ENCODE measurements at regions not wholly inside any gene's neighbourhood (a gene's known extent, or its start where the extent isn't known, plus 50 kb on each side); places are given as distances from the start of the nearest gene placed in this dataset.

- Histone ChIP-seq H3K27ac (no peak overlapping the region), H3K9me3 (peaks cover 0 to 3% (median 0%) of the 10 kb centered on the region in 4 donors), H3K4me1 (no peaks in the 10 kb centered on the region), H3K36me3 (no peaks in the 10 kb centered on the region), H3K4me3 (no peak overlapping the region), H3K27me3 (no peaks in the 10 kb centered on the region)
- ATAC-seq (no peak), DNase-seq (no peak)
- 62% methylated on average over 6 of the region's 6 CpGs for WGBS (ENCODE audit: insufficient coverage, low coverage, low lambda C conversion rate, missing lambda C conversion rate)
- TF ChIP-seq CTCF (IDR thresholded peaks at IDR 0.05) (no peak), POLR2A (IDR thresholded peaks at IDR 0.05) (no peak)
- intact Hi-C loops (cut with DNase I) = no loop called here
These were observed 122.5 kb downstream of the PCDH7 start for GRCh38 chr4:30842689-30843088.

- Histone ChIP-seq H3K27ac (no peak overlapping the region), H3K36me3 (no peaks in the 10 kb centered on the region), H3K4me3 (no peak overlapping the region), H3K4me1 (no peaks in the 10 kb centered on the region), H3K27me3 (no peaks in the 10 kb centered on the region), H3K9me3 (peaks cover 0 to 3% (median 0%) of the 10 kb centered on the region in 4 donors)
- TF ChIP-seq CTCF (IDR thresholded peaks at IDR 0.05) = no peak
- TF ChIP-seq POLR2A (IDR thresholded peaks at IDR 0.05) = no peak
- DNase-seq (no peak), ATAC-seq (no peak)
- WGBS (ENCODE audit: insufficient coverage, low coverage, low lambda C conversion rate, missing lambda C conversion rate) = 53% methylated on average over 3 of the region's 3 CpGs
- intact Hi-C loops (cut with DNase I) = no loop called here
These were observed 124.9 kb downstream of the PCDH7 start for GRCh38 chr4:30844861-30845582.

- H3K9me3 ChIP-seq = no peaks in the 10 kb centered on the region
- WGBS (ENCODE audit: insufficient coverage, low coverage, low lambda C conversion rate, missing lambda C conversion rate) = 21% methylated on average over 1 of the region's 1 CpG
- H3K27ac ChIP-seq = no peak overlapping the region
- intact Hi-C loops (cut with DNase I) = no loop called here
- no peaks in the 10 kb centered on the region for H3K27me3 ChIP-seq
- TF ChIP-seq CTCF (IDR thresholded peaks at IDR 0.05) (no peak), POLR2A (IDR thresholded peaks at IDR 0.05) (no peak)
- H3K4me1 ChIP-seq = no peaks in the 10 kb centered on the region
- H3K36me3 ChIP-seq = no peaks in the 10 kb centered on the region
- DNase-seq (no peak), ATAC-seq (no peak)
- no peak overlapping the region for H3K4me3 ChIP-seq
These were observed 127.0 kb downstream of the PCDH7 start for GRCh38 chr4:30847167-30847566.

GRCh38 chr4:30847958-30848357, 127.8 kb downstream of the PCDH7 start:
- 43% methylated on average over 1 of the region's 1 CpG for WGBS (ENCODE audit: insufficient coverage, low coverage, low lambda C conversion rate, missing lambda C conversion rate)
- no peak for TF ChIP-seq CTCF (IDR thresholded peaks at IDR 0.05)
- TF ChIP-seq POLR2A (IDR thresholded peaks at IDR 0.05) = no peak
- intact Hi-C loops (cut with DNase I) = no loop called here

More at GRCh38 chr4:30847958-30848357, 127.8 kb downstream of the PCDH7 start:
- Histone ChIP-seq H3K36me3 (no peaks in the 10 kb centered on the region), H3K9me3 (no peaks in the 10 kb centered on the region), H3K27ac (no peak overlapping the region), H3K4me1 (no peaks in the 10 kb centered on the region), H3K27me3 (no peaks in the 10 kb centered on the region), H3K4me3 (no peak overlapping the region)
- DNase-seq = no peak
- ATAC-seq = no peak

Data from right lobe of liver (tissue), 6 donors.